ENCODE measurements at regions not wholly inside any gene's neighbourhood (a gene's known extent, or its start where the extent isn't known, plus 50 kb on each side); places are given as distances from the start of the nearest gene placed in this dataset.

GRCh38 chr14:93847473-93847872 lies 59.2 kb upstream of the PRIMA1 start:
- no peak for TF ChIP-seq EZH2phosphoT487 (IDR thresholded peaks at IDR 0.05; ENCODE audit: low read depth, severe bottlenecking, unreplicated experiment)
- TF ChIP-seq EZH2 (IDR thresholded peaks at IDR 0.05; ENCODE audit: borderline replicate concordance), result no peak
- no peak for TF ChIP-seq CTCF (IDR thresholded peaks at IDR 0.05; ENCODE audit: poor library complexity)
- WGBS (ENCODE audit: low lambda C conversion rate, missing lambda C conversion rate), result 57% methylated on average over 2 of the region's 2 CpGs
- H3K9me2 ChIP-seq (replicated peaks; ENCODE audit: insufficient read depth), result no peaks in the 10 kb centered on the region
- no peaks in the 10 kb centered on the region for H3K4me1 ChIP-seq (ENCODE audit: insufficient read depth)
- no peak for DNase-seq (ENCODE audit: low spot score)
- H3K27me3 ChIP-seq, result no peaks in the 10 kb centered on the region
- H3K4me2 ChIP-seq, result no peak overlapping the region
- H3K4me3 ChIP-seq, result no peak overlapping the region
- H3K9me3 ChIP-seq (ENCODE audit: low read depth), result no peaks in the 10 kb centered on the region
- H2AFZ ChIP-seq, result no peak overlapping the region
- no peaks in the 10 kb centered on the region for H3K36me3 ChIP-seq (replicated peaks; ENCODE audit: insufficient read depth, low read depth)
- no peaks in the 10 kb centered on the region for H4K20me1 ChIP-seq (ENCODE audit: insufficient read depth, poor library complexity, severe bottlenecking)
- no peaks in the 10 kb centered on the region for H3K79me2 ChIP-seq
- no peak overlapping the region for H3K27ac ChIP-seq

- Histone ChIP-seq H3K4me3 (no peak overlapping the region), H3K36me3 (replicated peaks; ENCODE audit: insufficient read depth, low read depth) (no peaks in the 10 kb centered on the region), H3K27me3 (no peaks in the 10 kb centered on the region), H3K4me1 (ENCODE audit: insufficient read depth) (no peaks in the 10 kb centered on the region), H4K20me1 (ENCODE audit: insufficient read depth, poor library complexity, severe bottlenecking) (no peaks in the 10 kb centered on the region), H3K4me2 (no peak overlapping the region), H3K9me3 (ENCODE audit: low read depth) (no peaks in the 10 kb centered on the region), H3K9me2 (replicated peaks; ENCODE audit: insufficient read depth) (no peaks in the 10 kb centered on the region), H3K27ac (no peak overlapping the region), H2AFZ (no peak overlapping the region), H3K79me2 (no peaks in the 10 kb centered on the region)
- 93% methylated on average over 3 of the region's 3 CpGs for WGBS (ENCODE audit: low lambda C conversion rate, missing lambda C conversion rate)
- TF ChIP-seq EZH2 (IDR thresholded peaks at IDR 0.05; ENCODE audit: borderline replicate concordance), result no peak
- no peak for TF ChIP-seq EZH2phosphoT487 (IDR thresholded peaks at IDR 0.05; ENCODE audit: low read depth, severe bottlenecking, unreplicated experiment)
- TF ChIP-seq CTCF (IDR thresholded peaks at IDR 0.05; ENCODE audit: poor library complexity), result no peak
- DNase-seq (ENCODE audit: low spot score), result no peak
Observed at GRCh38 chr14:93838238-93838637, 50.0 kb upstream of the PRIMA1 start.
